AG09319 (cell line): ENCODE measurements at regions not wholly inside any gene's neighbourhood (a gene's known extent, or its start where the extent isn't known, plus 50 kb on each side); places are given as distances from the start of the nearest gene placed in this dataset.
"Not testable (repeated sequence)": the region's sequence is repeated elsewhere in the genome, so short reads cannot be mapped to it uniquely, and the experiment has no call there.

ENCODE experiments used
- DNase-seq: peaks from one replicate; pipeline ENCODE4 v3.0.0-alpha.2; 2010; ENCODE audit warnings: low read depth; ENCODE audit errors: extremely low read depth
- CTCF ChIP-seq: IDR thresholded peaks from 2 replicates; pipeline ENCODE4 v1.5.1; 2011; ENCODE audit warnings: low read depth, mild to moderate bottlenecking, inconsistent platforms, low read length, moderate library complexity

- no peak for TF ChIP-seq CTCF
- DNase-seq: no peak
These were observed 1296.8 kb upstream of the EYS start for GRCh38 chr6:67003844-67004243.

GRCh38 chr6:67000121-67000520, 1293.1 kb upstream of the EYS start:
- DNase-seq: no peak
- no peak for TF ChIP-seq CTCF

DNA sequence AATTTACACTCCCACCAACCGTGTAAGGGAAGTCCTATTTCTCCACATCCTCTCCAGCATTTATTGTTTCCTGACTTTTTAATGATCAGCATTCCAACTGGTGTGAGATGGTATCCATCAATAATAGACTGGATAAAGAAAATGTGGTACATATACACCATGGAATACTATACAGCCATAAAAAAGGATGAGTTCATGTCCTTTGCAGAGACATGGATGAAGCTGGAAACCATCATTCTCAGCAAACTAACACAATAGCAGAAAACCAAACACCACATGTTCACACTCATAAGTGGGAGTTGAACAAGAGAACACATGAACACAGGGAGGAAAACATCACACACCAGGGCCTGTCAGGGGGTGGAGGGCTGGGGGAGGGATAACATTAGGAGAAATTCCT, 1290.6 kb upstream of the EYS start:
- DNase-seq: not testable (repeated sequence)

DNA sequence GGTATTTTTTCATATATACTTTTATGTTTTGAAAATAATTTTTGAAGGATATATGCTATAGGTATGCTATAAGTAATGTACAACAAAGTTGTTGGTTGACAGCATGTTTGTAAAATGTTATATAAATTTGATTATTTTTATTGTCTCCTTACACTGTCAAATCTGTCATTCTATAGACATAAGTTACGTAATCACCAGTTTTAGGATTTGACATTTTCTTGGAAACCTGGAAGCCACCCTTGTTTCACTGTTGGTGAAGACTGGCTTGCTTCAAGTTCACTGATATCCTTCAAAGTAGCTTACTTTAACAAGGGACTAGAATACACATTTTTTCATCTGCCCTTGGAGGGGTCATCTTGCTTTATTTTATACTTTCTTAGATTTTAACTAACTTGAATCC, 1288.6 kb upstream of the EYS start:
- DNase-seq: no peak
- TF ChIP-seq CTCF: no peak

GRCh38 chr6:66993708-66994107, 1286.7 kb upstream of the EYS start:
- not testable (repeated sequence) for DNase-seq

GRCh38 chr6:66993272-66993671, 1286.2 kb upstream of the EYS start:
- DNase-seq: no peak
- TF ChIP-seq CTCF: no peak

DNA sequence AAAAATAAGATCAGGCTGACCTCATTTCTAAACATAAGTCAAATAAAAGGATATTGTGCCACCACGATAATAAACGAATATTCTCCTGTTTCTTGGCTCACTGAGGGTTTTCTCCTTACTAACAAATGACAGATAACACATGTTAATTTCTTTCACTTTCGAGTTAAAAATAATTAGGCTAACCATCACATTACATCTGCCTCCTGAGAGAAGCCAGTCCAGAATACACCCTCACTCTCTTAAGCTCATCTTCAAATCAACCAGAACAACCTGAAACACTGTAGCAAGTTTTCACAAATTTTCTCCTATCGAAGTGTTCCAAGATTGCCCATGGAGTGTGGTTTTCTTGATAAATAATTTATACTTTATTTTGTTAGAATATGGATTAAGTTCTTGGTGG, 1285.6 kb upstream of the EYS start:
- no peak for DNase-seq
- no peak for TF ChIP-seq CTCF

- no peak for TF ChIP-seq CTCF
- no peak for DNase-seq
These were observed 1279.9 kb upstream of the EYS start for GRCh38 chr6:66986940-66987339.

DNA sequence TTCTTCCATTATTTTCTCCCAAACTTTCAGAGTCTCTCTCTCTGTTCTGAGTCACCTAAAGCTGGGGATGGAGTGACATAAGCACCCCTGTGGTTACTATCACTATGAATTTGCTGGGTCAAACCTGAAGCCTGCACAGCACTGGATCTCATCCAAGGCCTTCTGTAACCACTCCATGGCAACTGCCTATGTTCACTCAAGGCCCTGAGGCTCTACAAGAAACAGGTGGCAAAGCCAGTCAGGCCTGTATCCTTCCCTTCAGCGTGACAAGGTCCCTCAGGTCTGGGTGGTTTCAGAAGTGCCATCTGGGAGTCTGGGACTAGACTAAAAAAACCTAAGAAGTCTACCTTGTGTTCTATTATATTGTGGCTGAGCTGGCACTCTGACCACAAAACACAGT, 1278.8 kb upstream of the EYS start:
- TF ChIP-seq CTCF: no peak
- DNase-seq: no peak
